Prostate gland (tissue), 2 donors: ENCODE measurements at regions not wholly inside any gene's neighbourhood (a gene's known extent, or its start where the extent isn't known, plus 50 kb on each side); places are given as distances from the start of the nearest gene placed in this dataset.

Experiments
- CTCF ChIP-seq, 4 experiments: fragments of 200-600 bp in 2 of 4; fragments of 450-650 bp in 2 of 4; sonication (generic) in 2 of 4; IDR thresholded peaks; 1 replicate in 3 of 4; 2 replicates in 1 of 4; pipeline ENCODE4 v1.5.1; 2016 to 2019; ENCODE audit warnings: antibody characterized with exemption in 4 of 4, mild to moderate bottlenecking in 2 of 4, moderate library complexity in 2 of 4
- POLR2A ChIP-seq: fragments of 450-650 bp; IDR thresholded peaks from one replicate; pipeline ENCODE4 v1.6.1; 2016; ENCODE audit warnings: antibody characterized with exemption, mild to moderate bottlenecking

DNA sequence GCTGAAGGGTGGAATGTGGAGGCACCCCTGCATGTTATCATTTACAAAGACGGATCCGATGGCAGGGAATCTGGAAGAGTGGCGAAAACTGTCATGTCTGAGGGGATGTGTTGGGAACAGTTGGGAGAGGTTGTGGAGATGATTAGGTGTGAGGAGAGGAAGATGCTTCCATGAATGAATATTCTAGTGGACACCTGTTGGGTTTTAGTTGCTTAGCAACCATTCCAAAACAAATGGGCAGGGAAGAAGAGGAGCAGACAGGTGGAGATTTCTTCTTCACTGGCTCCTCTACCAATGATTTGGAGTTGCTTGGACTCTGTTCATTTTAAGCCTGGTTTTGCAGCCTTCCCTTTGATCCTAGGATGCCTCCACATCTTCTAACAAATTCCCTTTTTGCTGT lies 465.3 kb upstream of the CLINT1 start:
- TF ChIP-seq CTCF (IDR thresholded peaks at IDR 0.05) (no peak), POLR2A (no peak)
